ENCODE measurements at regions not wholly inside any gene's neighbourhood (a gene's known extent, or its start where the extent isn't known, plus 50 kb on each side); places are given as distances from the start of the nearest gene placed in this dataset.
"Not testable (repeated sequence)": the region's sequence is repeated elsewhere in the genome, so short reads cannot be mapped to it uniquely, and the experiment has no call there.

GRCh38 chr3:143175940-143176894, 56.6 kb downstream of the CHST2 start:
- H3K4me3 ChIP-seq (ENCODE audit: low read depth, low read length); H3K27me3 ChIP-seq (ENCODE audit: control insufficient read depth, insufficient read depth, low read length); DNase-seq (ENCODE audit: low read depth); H3K36me3 ChIP-seq (ENCODE audit: control insufficient read depth, insufficient read depth, low read length): not testable (repeated sequence)
- CTCF ChIA-PET = interaction anchor here (1.1 kb wide), 1 partner anchor 9 kb away, joined by 3 read pairs; no protein-coding TSS in a partner anchor
- POLR2A ChIA-PET = interaction anchor here (0.6 kb wide), 1 partner anchor 44 kb away, joined by 3 read pairs; no protein-coding TSS in a partner anchor

- H3K27me3 ChIP-seq (ENCODE audit: control insufficient read depth, insufficient read depth, low read length); POLR2A ChIA-PET; H3K4me3 ChIP-seq (ENCODE audit: low read depth, low read length); CTCF ChIA-PET; DNase-seq (ENCODE audit: low read depth); H3K36me3 ChIP-seq (ENCODE audit: control insufficient read depth, insufficient read depth, low read length): not testable (repeated sequence)
Measured at GRCh38 chr3:143177965-143178364, 58.4 kb downstream of the CHST2 start.

GRCh38 chr3:143178775-143179548, 59.4 kb downstream of the CHST2 start:
- POLR2A ChIA-PET; CTCF ChIA-PET; H3K27me3 ChIP-seq (ENCODE audit: control insufficient read depth, insufficient read depth, low read length); DNase-seq (ENCODE audit: low read depth); H3K36me3 ChIP-seq (ENCODE audit: control insufficient read depth, insufficient read depth, low read length); H3K4me3 ChIP-seq (ENCODE audit: low read depth, low read length): not testable (repeated sequence)

- no peaks in the 10 kb centered on the region for H3K27me3 ChIP-seq (ENCODE audit: control insufficient read depth, insufficient read depth, low read length)
- no peaks in the 10 kb centered on the region for H3K36me3 ChIP-seq (ENCODE audit: control insufficient read depth, insufficient read depth, low read length)
- no peak for TF ChIP-seq CTCF (IDR thresholded peaks at IDR 0.05; ENCODE audit: insufficient read depth, low read depth, low read length)
- ChIA-PET CTCF (no interaction called here), POLR2A (no interaction called here)
- H3K4me3 ChIP-seq (ENCODE audit: low read depth, low read length) = no peak overlapping the region
- DNase-seq (ENCODE audit: low read depth) = no peak
Measured at GRCh38 chr3:143179603-143180002, 60.0 kb downstream of the CHST2 start.

GRCh38 chr3:143180860-143181259, 61.3 kb downstream of the CHST2 start:
- H3K4me3 ChIP-seq (ENCODE audit: low read depth, low read length); CTCF ChIA-PET; POLR2A ChIA-PET; H3K36me3 ChIP-seq (ENCODE audit: control insufficient read depth, insufficient read depth, low read length); DNase-seq (ENCODE audit: low read depth); H3K27me3 ChIP-seq (ENCODE audit: control insufficient read depth, insufficient read depth, low read length): not testable (repeated sequence)

GRCh38 chr3:143181977-143182376, 62.4 kb downstream of the CHST2 start:
- DNase-seq (ENCODE audit: low read depth); CTCF ChIA-PET; H3K4me3 ChIP-seq (ENCODE audit: low read depth, low read length); POLR2A ChIA-PET; H3K36me3 ChIP-seq (ENCODE audit: control insufficient read depth, insufficient read depth, low read length); H3K27me3 ChIP-seq (ENCODE audit: control insufficient read depth, insufficient read depth, low read length): not testable (repeated sequence)

GRCh38 chr3:143182866-143183664, 63.5 kb downstream of the CHST2 start:
- DNase-seq (ENCODE audit: low read depth) = no peak

More at GRCh38 chr3:143182866-143183664, 63.5 kb downstream of the CHST2 start:
- H3K4me3 ChIP-seq (ENCODE audit: low read depth, low read length) = no peak overlapping the region
- TF ChIP-seq CTCF (IDR thresholded peaks at IDR 0.05; ENCODE audit: insufficient read depth, low read depth, low read length) = no peak
- H3K36me3 ChIP-seq (ENCODE audit: control insufficient read depth, insufficient read depth, low read length) = no peaks in the 10 kb centered on the region
- POLR2A ChIA-PET = no interaction called here
- CTCF ChIA-PET = no interaction called here
- H3K27me3 ChIP-seq (ENCODE audit: control insufficient read depth, insufficient read depth, low read length) = no peaks in the 10 kb centered on the region
